Caco-2 (cell line): ENCODE measurements at regions not wholly inside any gene's neighbourhood (a gene's known extent, or its start where the extent isn't known, plus 50 kb on each side); places are given as distances from the start of the nearest gene placed in this dataset.

ENCODE experiments used
- BruUV-seq: library from RNA; stranded (reverse); fragments of 400-500 nt; replicated peaks from 2 replicates; lab custom pipeline; 2021; lab: Mats Ljungman, UMichigan
- CTCF ChIA-PET: fragments of 300-600 bp; sonication (Branson Sonifier 250); formaldehyde crosslinking; loops from one replicate; lab custom pipeline; 2022; ENCODE audit warnings: antibody characterized with exemption; lab: Charles Lee
- POLR2A ChIA-PET: fragments of 300-600 bp; sonication (Branson Sonifier 250); formaldehyde crosslinking; loops from one replicate; lab custom pipeline; 2022; ENCODE audit warnings: antibody characterized with exemption; lab: Charles Lee
- DNase-seq, 2 experiments: peaks; one replicate each; pipeline versions ENCODE4 v3.0.0 to v3.0.0-alpha.2; 2020 to 2022
- H3K27me3 ChIP-seq: replicated peaks from 2 replicates; pipeline ENCODE4 v1.6.0; 2011; ENCODE audit warnings: low read length; ENCODE audit not compliant: control insufficient read depth, insufficient read depth
- H3K36me3 ChIP-seq: 2 replicates; pipeline ENCODE4 v1.5.1; 2011; ENCODE audit warnings: low read length; ENCODE audit not compliant: control insufficient read depth, insufficient read depth
- H3K4me1 ChIP-seq: fragments of 250-450 bp; sonication (Bioruptor Pico); 2 replicates; pipeline ENCODE4 v1.5.1; 2020; ENCODE audit warnings: mild to moderate bottlenecking
- H3K4me3 ChIP-seq: 2 replicates; pipeline ENCODE4 v1.5.1; 2011; ENCODE audit warnings: low read depth, mild to moderate bottlenecking, control low read depth, low read length
- H3K9me3 ChIP-seq: fragments of 250-450 bp; sonication (Bioruptor Pico); 2 replicates; pipeline ENCODE4 v1.5.1; 2020; ENCODE audit warnings: mild to moderate bottlenecking, moderate library complexity
- H3K27ac Mint-ChIP-seq: one replicate; pipeline ENCODE4 v1.8.0; 2022; ENCODE audit warnings: mixed read lengths; ENCODE audit not compliant: unreplicated experiment
- H3K27me3 Mint-ChIP-seq: one replicate; pipeline ENCODE4 v1.8.0; 2022; ENCODE audit warnings: mixed read lengths; ENCODE audit not compliant: insufficient read depth, unreplicated experiment
- H3K36me3 Mint-ChIP-seq: one replicate; pipeline ENCODE4 v1.8.0; 2022; ENCODE audit warnings: mild to moderate bottlenecking, mixed read lengths; ENCODE audit not compliant: insufficient read depth, unreplicated experiment
- H3K4me1 Mint-ChIP-seq: one replicate; pipeline ENCODE4 v1.8.0; 2022; ENCODE audit warnings: low read depth, mixed read lengths; ENCODE audit not compliant: unreplicated experiment
- H3K4me3 Mint-ChIP-seq: one replicate; pipeline ENCODE4 v1.8.0; 2022; ENCODE audit warnings: mild to moderate bottlenecking, moderate library complexity, mixed read lengths; ENCODE audit not compliant: unreplicated experiment
- H3K9me3 Mint-ChIP-seq: one replicate; pipeline ENCODE4 v1.8.0; 2022; ENCODE audit warnings: mixed read lengths; ENCODE audit not compliant: unreplicated experiment
- intact Hi-C: fragments of 100-400 bp; cut with micrococcal nuclease; formaldehyde crosslinking; loops from one replicate; pipeline ENCODE4 v1.10.0; 2022; ENCODE audit not compliant: unreplicated experiment
- TF ChIP-seq, protein P1 (sequence below), 2 experiments: fragments of 200-600 bp in 1 of 2; IDR thresholded peaks; 1 replicate in 1 of 2; 2 replicates in 1 of 2; pipeline versions ENCODE4 v1.5.1 to v1.8.0; 2011 to 2022; ENCODE audit warnings: antibody characterized with exemption in 1 of 2, control low read depth in 1 of 2, inconsistent platforms in 1 of 2, low read depth in 1 of 2, low read length in 1 of 2, mild to moderate bottlenecking in 1 of 2, moderate library complexity in 1 of 2; ENCODE audit not compliant: insufficient read depth in 1 of 2, severe bottlenecking in 1 of 2, unreplicated experiment in 1 of 2

DNA sequence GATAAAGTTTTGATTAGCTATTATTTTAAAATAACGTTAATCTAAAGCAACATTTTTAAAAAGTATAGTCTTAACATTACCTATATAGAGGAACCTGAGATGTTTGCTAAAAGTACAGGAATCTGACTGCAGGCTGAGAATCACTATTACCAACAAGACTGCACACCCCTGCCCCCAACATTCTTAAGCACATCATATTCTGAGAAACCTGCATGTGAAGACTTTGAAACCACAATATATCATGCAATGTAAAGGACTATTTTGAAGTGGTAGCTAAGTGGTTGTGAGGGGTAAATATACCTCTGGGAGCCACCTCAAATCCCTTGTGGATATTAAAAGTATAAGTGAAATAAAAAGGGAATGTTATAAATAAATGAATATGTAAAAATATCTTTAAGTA, 119.0 kb upstream of the KLF12 start:
- Mint-ChIP-seq H3K36me3 (no peaks in the 10 kb centered on the region), H3K27ac (no peak overlapping the region), H3K27me3 (no peaks in the 10 kb centered on the region), H3K4me1 (no peaks in the 10 kb centered on the region), H3K9me3 (peaks cover 9% of the 10 kb centered on the region), H3K4me3 (no peak overlapping the region)
- TF ChIP-seq, protein P1, sequence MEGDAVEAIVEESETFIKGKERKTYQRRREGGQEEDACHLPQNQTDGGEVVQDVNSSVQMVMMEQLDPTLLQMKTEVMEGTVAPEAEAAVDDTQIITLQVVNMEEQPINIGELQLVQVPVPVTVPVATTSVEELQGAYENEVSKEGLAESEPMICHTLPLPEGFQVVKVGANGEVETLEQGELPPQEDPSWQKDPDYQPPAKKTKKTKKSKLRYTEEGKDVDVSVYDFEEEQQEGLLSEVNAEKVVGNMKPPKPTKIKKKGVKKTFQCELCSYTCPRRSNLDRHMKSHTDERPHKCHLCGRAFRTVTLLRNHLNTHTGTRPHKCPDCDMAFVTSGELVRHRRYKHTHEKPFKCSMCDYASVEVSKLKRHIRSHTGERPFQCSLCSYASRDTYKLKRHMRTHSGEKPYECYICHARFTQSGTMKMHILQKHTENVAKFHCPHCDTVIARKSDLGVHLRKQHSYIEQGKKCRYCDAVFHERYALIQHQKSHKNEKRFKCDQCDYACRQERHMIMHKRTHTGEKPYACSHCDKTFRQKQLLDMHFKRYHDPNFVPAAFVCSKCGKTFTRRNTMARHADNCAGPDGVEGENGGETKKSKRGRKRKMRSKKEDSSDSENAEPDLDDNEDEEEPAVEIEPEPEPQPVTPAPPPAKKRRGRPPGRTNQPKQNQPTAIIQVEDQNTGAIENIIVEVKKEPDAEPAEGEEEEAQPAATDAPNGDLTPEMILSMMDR (IDR thresholded peaks at IDR 0.05; ENCODE audit: insufficient read depth in 1 of 2, low read depth in 1 of 2, low read length in 1 of 2, severe bottlenecking in 1 of 2, unreplicated experiment in 1 of 2), result no peak
- no peaks in the 10 kb centered on the region for H3K27me3 ChIP-seq
- H3K4me1 ChIP-seq, result no peaks in the 10 kb centered on the region
- peaks cover 3% of the 10 kb centered on the region; the same call in 1 of the 2 replicates for H3K9me3 ChIP-seq
- intact Hi-C loops, result no loop called here
- DNase-seq, result no peak
- ChIA-PET POLR2A (no interaction called here), CTCF (no interaction called here)
- BruUV-seq, result no TSS peak
- no peaks in the 10 kb centered on the region for H3K36me3 ChIP-seq
- H3K4me3 ChIP-seq, result no peak overlapping the region

DNA sequence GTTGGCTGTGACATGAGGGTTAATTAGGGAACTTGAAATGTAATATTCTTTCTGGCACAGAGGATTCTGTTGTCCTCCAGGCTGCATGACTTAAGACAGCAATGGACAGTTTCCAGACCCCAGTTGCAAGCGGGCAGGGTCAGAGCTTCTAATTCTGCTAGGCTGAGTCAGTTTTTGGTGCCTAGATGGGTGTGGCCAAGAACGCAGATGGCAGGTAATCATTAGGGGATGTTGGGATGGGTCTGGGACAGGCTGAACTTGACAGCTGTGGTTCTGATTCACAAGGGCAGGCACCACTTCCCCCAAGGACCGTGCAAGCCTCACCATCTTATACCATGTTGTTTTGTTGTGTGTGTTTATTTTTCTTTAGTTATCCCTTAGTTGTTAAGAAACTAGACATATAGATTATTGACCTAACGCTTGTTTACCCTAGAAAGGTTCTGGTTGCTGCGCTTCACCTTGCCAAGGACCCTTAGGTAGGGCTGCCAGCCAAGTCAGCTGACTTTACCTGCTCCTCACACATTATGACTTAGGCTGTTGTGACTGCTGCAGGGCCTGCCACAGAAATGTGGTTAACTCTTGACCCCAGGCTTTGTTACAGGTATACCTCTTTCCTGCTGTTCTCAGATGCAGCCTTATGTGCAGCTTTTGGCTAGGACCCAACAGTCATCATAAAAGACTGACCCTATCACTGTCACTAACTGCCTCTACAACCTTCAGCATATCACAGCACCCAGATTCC, 117.7 kb upstream of the KLF12 start:
- peaks cover 5% of the 10 kb centered on the region; the same call in 1 of the 2 replicates for H3K9me3 ChIP-seq
- Mint-ChIP-seq H3K27ac (no peak overlapping the region), H3K4me1 (no peaks in the 10 kb centered on the region), H3K27me3 (no peaks in the 10 kb centered on the region), H3K4me3 (no peak overlapping the region), H3K36me3 (no peaks in the 10 kb centered on the region), H3K9me3 (peaks cover 9% of the 10 kb centered on the region)
- H3K36me3 ChIP-seq, result no peaks in the 10 kb centered on the region
- POLR2A ChIA-PET, result no interaction called here
- TF ChIP-seq, protein P1 (IDR thresholded peaks at IDR 0.05; ENCODE audit: insufficient read depth in 1 of 2, low read depth in 1 of 2, low read length in 1 of 2, severe bottlenecking in 1 of 2, unreplicated experiment in 1 of 2), result no peak
- no peaks in the 10 kb centered on the region for H3K27me3 ChIP-seq
- BruUV-seq, result no TSS peak
- CTCF ChIA-PET, result no interaction called here
- no peak for DNase-seq
- intact Hi-C loops, result no loop called here
- H3K4me3 ChIP-seq, result no peak overlapping the region
- H3K4me1 ChIP-seq, result no peaks in the 10 kb centered on the region

DNA sequence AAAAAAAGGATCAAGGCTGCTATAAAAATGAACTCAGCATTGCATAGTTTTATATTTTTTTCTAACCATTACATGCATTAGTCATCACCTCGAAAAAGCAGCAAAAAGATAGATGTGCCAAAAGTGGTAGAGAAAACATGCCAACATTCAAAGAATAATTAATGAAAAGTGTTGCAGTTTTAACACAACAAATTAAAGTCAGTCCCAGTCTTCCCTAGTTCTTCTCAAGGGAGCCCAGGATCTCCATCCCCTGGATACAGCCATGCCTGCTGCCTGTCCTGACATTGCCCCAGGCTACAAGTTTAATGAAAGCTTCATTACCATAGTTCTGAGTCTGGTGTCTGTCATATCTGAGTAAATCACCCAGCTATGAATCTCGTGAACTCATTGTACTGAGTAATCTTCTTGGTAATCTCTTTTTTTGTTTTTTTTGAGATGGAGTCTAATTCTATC, 116.6 kb upstream of the KLF12 start:
- no peak overlapping the region for H3K4me3 ChIP-seq
- Mint-ChIP-seq H3K27me3 (no peaks in the 10 kb centered on the region), H3K9me3 (peaks cover 9% of the 10 kb centered on the region), H3K4me3 (no peak overlapping the region), H3K4me1 (no peaks in the 10 kb centered on the region), H3K36me3 (no peaks in the 10 kb centered on the region), H3K27ac (no peak overlapping the region)
- ChIA-PET CTCF (no interaction called here), POLR2A (interaction anchor here (0.5 kb wide), 1 partner anchor 1442 kb away, joined by 6 read pairs; no protein-coding TSS in a partner anchor)
- no peaks in the 10 kb centered on the region for H3K27me3 ChIP-seq
- H3K4me1 ChIP-seq, result no peaks in the 10 kb centered on the region
- DNase-seq, result no peak
- peaks cover 5% of the 10 kb centered on the region; the same call in 1 of the 2 replicates for H3K9me3 ChIP-seq
- intact Hi-C loops, result no loop called here
- TF ChIP-seq, protein P1 (IDR thresholded peaks at IDR 0.05; ENCODE audit: insufficient read depth in 1 of 2, low read depth in 1 of 2, low read length in 1 of 2, severe bottlenecking in 1 of 2, unreplicated experiment in 1 of 2), result no peak
- BruUV-seq, result no TSS peak
- no peaks in the 10 kb centered on the region for H3K36me3 ChIP-seq
